Fibroblast of lung (primary cell): ENCODE measurements at regions not wholly inside any gene's neighbourhood (a gene's known extent, or its start where the extent isn't known, plus 50 kb on each side); places are given as distances from the start of the nearest gene placed in this dataset.

Source experiments
- CTCF ChIP-seq, 2 donors: IDR thresholded peaks in 1 of 2; conservative IDR thresholded peaks in 1 of 2; 1 replicate in 1 of 2; 2 replicates in 1 of 2; pipeline ENCODE4 v1.5.1; 2011 to 2012; ENCODE audit warnings: low read length in 2 of 2, control low read depth in 1 of 2, inconsistent platforms in 1 of 2, low read depth in 1 of 2, mild to moderate bottlenecking in 1 of 2
- EZH2 ChIP-seq: IDR thresholded peaks from 2 replicates; pipeline ENCODE4 v1.5.1; 2012; ENCODE audit warnings: low read length, control low read depth, mild to moderate bottlenecking; ENCODE audit errors: missing control alignments

- TF ChIP-seq CTCF (conservative IDR thresholded peaks at IDR 0.05 in 1 of 2, IDR thresholded peaks at IDR 0.05 in 1 of 2; ENCODE audit: low read depth in 1 of 2, low read length in 2 of 2), result no peak
- no peak for TF ChIP-seq EZH2
Observed at GRCh38 chr4:141926406-141926805, 290.0 kb downstream of the IL15 start.
